ENCODE measurements at regions not wholly inside any gene's neighbourhood (a gene's known extent, or its start where the extent isn't known, plus 50 kb on each side); places are given as distances from the start of the nearest gene placed in this dataset.

DNA sequence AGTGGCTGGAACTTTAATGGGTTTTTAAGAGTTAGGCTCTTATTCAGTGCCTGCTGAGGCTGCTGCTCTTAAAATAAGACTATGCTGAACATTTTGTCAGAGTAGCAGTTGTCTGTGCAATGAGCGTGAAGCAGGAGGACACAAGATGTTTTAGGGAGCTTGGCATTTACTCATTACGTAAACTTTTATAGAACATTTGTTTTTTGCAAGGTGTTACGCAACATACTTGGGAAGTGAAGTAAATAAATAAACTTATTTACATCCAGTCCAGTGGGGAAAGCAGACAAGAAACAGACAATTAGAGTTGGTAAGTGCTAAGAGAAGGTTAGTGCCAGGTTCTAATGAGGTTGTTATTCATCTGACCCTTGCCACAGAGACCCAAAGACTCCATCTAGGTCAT lies 226.0 kb downstream of the HINT1 start:
- Histone ChIP-seq H3K79me2 (ENCODE audit: control insufficient read depth, insufficient read depth, low read length) (no peaks in the 10 kb centered on the region), H3K9me3 (replicated peaks; ENCODE audit: control insufficient read depth, insufficient read depth, low read length) (no peaks in the 10 kb centered on the region), H3K36me3 (ENCODE audit: control insufficient read depth in 2 of 2, insufficient read depth in 2 of 2, low read length in 1 of 2) (no peaks in the 10 kb centered on the region), H3K27ac (ENCODE audit: control insufficient read depth, insufficient read depth) (no peak overlapping the region), H3K9ac (ENCODE audit: control insufficient read depth, insufficient read depth, low read length) (no peak overlapping the region), H3K4me1 (ENCODE audit: control insufficient read depth, insufficient read depth, low read length) (no peaks in the 10 kb centered on the region), H3K4me2 (ENCODE audit: control insufficient read depth, insufficient read depth) (no peak overlapping the region), H3K4me3 (no peak overlapping the region), H4K20me1 (ENCODE audit: control insufficient read depth, insufficient read depth) (no peaks in the 10 kb centered on the region), H2AFZ (ENCODE audit: control insufficient read depth, low read depth, low read length) (no peak overlapping the region), H3K27me3 (replicated peaks in 1 of 2; ENCODE audit: control insufficient read depth in 2 of 2, insufficient read depth in 2 of 2, low read length in 1 of 2) (peaks cover 0 to 3% of the 10 kb centered on the region in 2 experiments; a peak in 1 of 4 replicates)
- DNase-seq (ENCODE audit: low read depth, low spot score) (no peak), ATAC-seq (no peak), FAIRE-seq (no peak)
- no peak for TF ChIP-seq SP1 (IDR thresholded peaks at IDR 0.05; ENCODE audit: low read depth, low read length)
- TF ChIP-seq RELA (IDR thresholded peaks at IDR 0.05; ENCODE audit: borderline replicate concordance, partially characterized antibody), result no peak
- TF ChIP-seq PAX8 (IDR thresholded peaks at IDR 0.05), result no peak
- in situ Hi-C loops (cut with MboI), result no loop called here
- ChIA-PET SMC1A (ENCODE audit: uncharacterized antibody, unreplicated experiment) (no interaction called here), POLR2A (no interaction called here), RAD21 (ENCODE audit: unreplicated experiment) (no interaction called here), CTCF (no interaction called here)
- BruUV-seq (replicated peaks), result no TSS peak
- intact Hi-C loops (cut with micrococcal nuclease; ENCODE audit: unreplicated experiment), result no loop called here
- WGBS (ENCODE audit: insufficient coverage, insufficient replicate concordance, low lambda C conversion rate, missing lambda C conversion rate), result 9% methylated on average over 3 of the region's 3 CpGs

DNA sequence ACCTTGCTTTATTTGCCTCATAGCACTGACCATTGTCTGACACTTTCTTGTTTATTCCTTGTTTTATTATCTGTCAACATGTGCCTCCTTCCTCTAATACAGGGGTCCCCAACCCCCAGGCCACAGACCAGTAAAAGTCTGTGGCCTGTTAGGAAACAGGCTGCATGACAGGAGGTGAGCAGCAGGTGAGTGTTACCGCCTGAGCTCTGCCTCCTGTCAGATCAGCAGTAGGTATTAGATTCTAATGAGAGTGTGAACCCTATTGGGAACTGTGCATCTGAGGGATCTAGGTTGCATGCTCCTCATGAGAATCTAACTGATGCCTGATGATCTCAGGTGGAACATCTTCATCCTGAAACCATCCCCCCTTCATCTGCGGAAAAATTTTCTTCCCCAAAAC lies 228.0 kb downstream of the HINT1 start:
- no peak for FAIRE-seq
- Histone ChIP-seq H3K36me3 (ENCODE audit: control insufficient read depth in 2 of 2, insufficient read depth in 2 of 2, low read length in 1 of 2) (no peaks in the 10 kb centered on the region), H3K4me2 (ENCODE audit: control insufficient read depth, insufficient read depth) (no peak overlapping the region), H2AFZ (ENCODE audit: control insufficient read depth, low read depth, low read length) (no peak overlapping the region), H3K27me3 (replicated peaks in 1 of 2; ENCODE audit: control insufficient read depth in 2 of 2, insufficient read depth in 2 of 2, low read length in 1 of 2) (no peaks in the 10 kb centered on the region), H3K27ac (ENCODE audit: control insufficient read depth, insufficient read depth) (no peak overlapping the region), H3K9ac (ENCODE audit: control insufficient read depth, insufficient read depth, low read length) (no peak overlapping the region), H3K79me2 (ENCODE audit: control insufficient read depth, insufficient read depth, low read length) (no peaks in the 10 kb centered on the region), H3K4me1 (ENCODE audit: control insufficient read depth, insufficient read depth, low read length) (no peaks in the 10 kb centered on the region), H4K20me1 (ENCODE audit: control insufficient read depth, insufficient read depth) (no peaks in the 10 kb centered on the region), H3K4me3 (no peak overlapping the region), H3K9me3 (replicated peaks; ENCODE audit: control insufficient read depth, insufficient read depth, low read length) (no peaks in the 10 kb centered on the region)
- TF ChIP-seq IKZF2 (IDR thresholded peaks at IDR 0.05), result no peak
- no peak for TF ChIP-seq CHD2 (IDR thresholded peaks at IDR 0.05; ENCODE audit: borderline replicate concordance, low read depth, low read length)
- TF ChIP-seq, protein P1, sequence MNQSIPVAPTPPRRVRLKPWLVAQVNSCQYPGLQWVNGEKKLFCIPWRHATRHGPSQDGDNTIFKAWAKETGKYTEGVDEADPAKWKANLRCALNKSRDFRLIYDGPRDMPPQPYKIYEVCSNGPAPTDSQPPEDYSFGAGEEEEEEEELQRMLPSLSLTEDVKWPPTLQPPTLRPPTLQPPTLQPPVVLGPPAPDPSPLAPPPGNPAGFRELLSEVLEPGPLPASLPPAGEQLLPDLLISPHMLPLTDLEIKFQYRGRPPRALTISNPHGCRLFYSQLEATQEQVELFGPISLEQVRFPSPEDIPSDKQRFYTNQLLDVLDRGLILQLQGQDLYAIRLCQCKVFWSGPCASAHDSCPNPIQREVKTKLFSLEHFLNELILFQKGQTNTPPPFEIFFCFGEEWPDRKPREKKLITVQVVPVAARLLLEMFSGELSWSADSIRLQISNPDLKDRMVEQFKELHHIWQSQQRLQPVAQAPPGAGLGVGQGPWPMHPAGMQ (IDR thresholded peaks at IDR 0.05; ENCODE audit: borderline replicate concordance), result no peak
- no peak for TF ChIP-seq CHD1 (IDR thresholded peaks at IDR 0.05; ENCODE audit: low read depth, low read length)
- no peak for TF ChIP-seq CREM (IDR thresholded peaks at IDR 0.05; ENCODE audit: low read depth)
- no peak for TF ChIP-seq RCOR1 (conservative IDR thresholded peaks at IDR 0.05; ENCODE audit: low read depth, low read length)
- no peak for TF ChIP-seq ZNF622 (IDR thresholded peaks at IDR 0.05)
- no peak for TF ChIP-seq MEF2A (IDR thresholded peaks at IDR 0.05; ENCODE audit: insufficient read depth, low read depth, low read length)
- no peak for TF ChIP-seq NR2C1 (IDR thresholded peaks at IDR 0.05)
- TF ChIP-seq, protein P2, sequence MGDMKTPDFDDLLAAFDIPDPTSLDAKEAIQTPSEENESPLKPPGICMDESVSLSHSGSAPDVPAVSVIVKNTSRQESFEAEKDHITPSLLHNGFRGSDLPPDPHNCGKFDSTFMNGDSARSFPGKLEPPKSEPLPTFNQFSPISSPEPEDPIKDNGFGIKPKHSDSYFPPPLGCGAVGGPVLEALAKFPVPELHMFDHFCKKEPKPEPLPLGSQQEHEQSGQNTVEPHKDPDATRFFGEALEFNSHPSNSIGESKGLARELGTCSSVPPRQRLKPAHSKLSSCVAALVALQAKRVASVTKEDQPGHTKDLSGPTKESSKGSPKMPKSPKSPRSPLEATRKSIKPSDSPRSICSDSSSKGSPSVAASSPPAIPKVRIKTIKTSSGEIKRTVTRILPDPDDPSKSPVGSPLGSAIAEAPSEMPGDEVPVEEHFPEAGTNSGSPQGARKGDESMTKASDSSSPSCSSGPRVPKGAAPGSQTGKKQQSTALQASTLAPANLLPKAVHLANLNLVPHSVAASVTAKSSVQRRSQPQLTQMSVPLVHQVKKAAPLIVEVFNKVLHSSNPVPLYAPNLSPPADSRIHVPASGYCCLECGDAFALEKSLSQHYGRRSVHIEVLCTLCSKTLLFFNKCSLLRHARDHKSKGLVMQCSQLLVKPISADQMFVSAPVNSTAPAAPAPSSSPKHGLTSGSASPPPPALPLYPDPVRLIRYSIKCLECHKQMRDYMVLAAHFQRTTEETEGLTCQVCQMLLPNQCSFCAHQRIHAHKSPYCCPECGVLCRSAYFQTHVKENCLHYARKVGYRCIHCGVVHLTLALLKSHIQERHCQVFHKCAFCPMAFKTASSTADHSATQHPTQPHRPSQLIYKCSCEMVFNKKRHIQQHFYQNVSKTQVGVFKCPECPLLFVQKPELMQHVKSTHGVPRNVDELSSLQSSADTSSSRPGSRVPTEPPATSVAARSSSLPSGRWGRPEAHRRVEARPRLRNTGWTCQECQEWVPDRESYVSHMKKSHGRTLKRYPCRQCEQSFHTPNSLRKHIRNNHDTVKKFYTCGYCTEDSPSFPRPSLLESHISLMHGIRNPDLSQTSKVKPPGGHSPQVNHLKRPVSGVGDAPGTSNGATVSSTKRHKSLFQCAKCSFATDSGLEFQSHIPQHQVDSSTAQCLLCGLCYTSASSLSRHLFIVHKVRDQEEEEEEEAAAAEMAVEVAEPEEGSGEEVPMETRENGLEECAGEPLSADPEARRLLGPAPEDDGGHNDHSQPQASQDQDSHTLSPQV (IDR thresholded peaks at IDR 0.05), result no peak
- no peak for TF ChIP-seq PML (IDR thresholded peaks at IDR 0.05; ENCODE audit: low read length)
- no peak for TF ChIP-seq JUNB (IDR thresholded peaks at IDR 0.05)
- TF ChIP-seq GATAD2B (conservative IDR thresholded peaks at IDR 0.05; ENCODE audit: low read depth), result no peak
- no peak for TF ChIP-seq ZNF217 (IDR thresholded peaks at IDR 0.05)
- ATAC-seq, result no peak
- in situ Hi-C loops (cut with MboI), result no loop called here
- POLR2A ChIA-PET, result no interaction called here
- RAD21 ChIA-PET (ENCODE audit: unreplicated experiment), result no interaction called here
- no TSS peak for BruUV-seq (replicated peaks)
- intact Hi-C loops (cut with micrococcal nuclease; ENCODE audit: unreplicated experiment), result no loop called here
- 23% methylated on average over 2 of the region's 2 CpGs for WGBS (ENCODE audit: insufficient coverage, insufficient replicate concordance, low lambda C conversion rate, missing lambda C conversion rate)
- SMC1A ChIA-PET (ENCODE audit: uncharacterized antibody, unreplicated experiment), result interaction anchor here (0.6 kb wide), 1 partner anchor 1168 kb away, joined by 3 read pairs; no protein-coding TSS in a partner anchor
- DNase-seq (ENCODE audit: low read depth, low spot score), result no peak
- CTCF ChIA-PET, result no interaction called here
